ENCODE measurements at regions not wholly inside any gene's neighbourhood (a gene's known extent, or its start where the extent isn't known, plus 50 kb on each side); places are given as distances from the start of the nearest gene placed in this dataset.

DNA sequence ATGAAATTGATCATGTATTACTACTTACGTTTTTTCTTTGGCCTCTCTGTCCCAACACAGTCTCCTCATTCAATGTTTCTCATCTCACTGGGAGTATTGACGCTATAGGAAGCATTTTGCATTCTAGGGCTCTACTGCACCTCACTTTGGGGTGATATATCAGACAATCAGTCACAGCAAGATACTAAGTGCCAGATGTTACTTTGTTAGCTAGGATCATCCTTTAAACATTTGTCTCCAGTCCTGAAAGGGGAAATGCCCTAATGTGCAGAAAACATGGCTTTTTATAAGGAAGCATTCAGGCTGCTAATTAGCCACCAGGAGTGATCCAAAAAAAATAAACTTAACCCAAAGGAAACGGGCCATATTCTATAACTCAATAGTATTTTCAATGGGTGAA lies 409.1 kb downstream of the RWDD3 start:
- TF ChIP-seq, protein P1, sequence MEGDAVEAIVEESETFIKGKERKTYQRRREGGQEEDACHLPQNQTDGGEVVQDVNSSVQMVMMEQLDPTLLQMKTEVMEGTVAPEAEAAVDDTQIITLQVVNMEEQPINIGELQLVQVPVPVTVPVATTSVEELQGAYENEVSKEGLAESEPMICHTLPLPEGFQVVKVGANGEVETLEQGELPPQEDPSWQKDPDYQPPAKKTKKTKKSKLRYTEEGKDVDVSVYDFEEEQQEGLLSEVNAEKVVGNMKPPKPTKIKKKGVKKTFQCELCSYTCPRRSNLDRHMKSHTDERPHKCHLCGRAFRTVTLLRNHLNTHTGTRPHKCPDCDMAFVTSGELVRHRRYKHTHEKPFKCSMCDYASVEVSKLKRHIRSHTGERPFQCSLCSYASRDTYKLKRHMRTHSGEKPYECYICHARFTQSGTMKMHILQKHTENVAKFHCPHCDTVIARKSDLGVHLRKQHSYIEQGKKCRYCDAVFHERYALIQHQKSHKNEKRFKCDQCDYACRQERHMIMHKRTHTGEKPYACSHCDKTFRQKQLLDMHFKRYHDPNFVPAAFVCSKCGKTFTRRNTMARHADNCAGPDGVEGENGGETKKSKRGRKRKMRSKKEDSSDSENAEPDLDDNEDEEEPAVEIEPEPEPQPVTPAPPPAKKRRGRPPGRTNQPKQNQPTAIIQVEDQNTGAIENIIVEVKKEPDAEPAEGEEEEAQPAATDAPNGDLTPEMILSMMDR (conservative IDR thresholded peaks at IDR 0.05; ENCODE audit: low read length), result no peak
- no peak for TF ChIP-seq EZH2phosphoT487 (IDR thresholded peaks at IDR 0.05; ENCODE audit: borderline replicate concordance)
